Stimulated activated naive CD8-positive, alpha-beta T cell treated with anti-CD3 and anti-CD28 coated beads, Interleukin-15, Interleukin-2, amounts not matched to agents 100 U/mL and 50 U/mL, for 24 hours (primary cell): ENCODE measurements at regions not wholly inside any gene's neighbourhood (a gene's known extent, or its start where the extent isn't known, plus 50 kb on each side); places are given as distances from the start of the nearest gene placed in this dataset.
"Not testable (repeated sequence)": the region's sequence is repeated elsewhere in the genome, so short reads cannot be mapped to it uniquely, and the experiment has no call there.

Experiments
- ATAC-seq: fragments of 150-1000 bp; cut with Tn5 transposase; one replicate; pipeline ENCODE4 v1.10.0; 2021
- DNase-seq: peaks from one replicate; pipeline ENCODE4 v3.0.0; 2021

DNA sequence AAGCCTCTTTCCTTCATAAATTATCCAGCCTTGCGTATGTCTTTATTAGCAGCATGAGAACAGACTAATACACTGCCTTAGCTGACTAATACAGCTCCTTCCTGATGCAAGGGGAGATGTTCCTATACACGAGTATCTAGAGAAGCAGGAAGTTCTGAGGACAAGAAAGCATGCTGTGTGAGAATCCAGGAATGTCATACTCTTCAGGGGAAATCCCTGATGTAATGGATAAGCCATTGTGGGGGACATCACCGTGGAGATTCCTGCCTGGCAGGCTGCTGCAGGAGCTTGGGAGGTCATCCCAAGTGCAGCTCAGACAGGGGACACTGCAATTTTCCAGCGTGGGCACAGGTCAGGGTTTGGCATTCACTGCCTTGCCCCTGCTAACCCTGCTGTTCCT, 476.9 kb downstream of the NR2F2 start:
- DNase-seq (no peak), ATAC-seq (no peak)

- DNase-seq (no peak), ATAC-seq (no peak)
Observed at GRCh38 chr15:96817900-96818299, 487.4 kb downstream of the NR2F2 start.

DNA sequence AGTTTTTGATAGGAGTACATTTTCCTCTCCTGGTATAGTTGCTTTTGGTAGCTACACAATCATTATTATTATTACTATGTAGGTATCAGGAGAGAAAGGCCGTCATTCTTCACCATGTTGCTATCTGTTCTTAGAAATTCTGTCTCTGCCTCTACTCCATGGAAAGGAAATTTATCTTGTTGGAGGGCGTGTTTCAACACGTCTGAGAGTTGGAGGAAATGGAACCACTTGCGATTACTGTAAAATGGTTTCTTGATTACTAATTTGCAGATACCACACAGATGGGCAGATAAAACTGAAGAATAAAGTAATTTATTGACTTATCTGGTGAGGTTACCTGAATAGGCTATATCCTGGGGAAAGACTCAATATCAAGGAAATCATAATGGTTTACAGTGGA, 488.4 kb downstream of the NR2F2 start:
- ATAC-seq = no peak
- no peak for DNase-seq

DNA sequence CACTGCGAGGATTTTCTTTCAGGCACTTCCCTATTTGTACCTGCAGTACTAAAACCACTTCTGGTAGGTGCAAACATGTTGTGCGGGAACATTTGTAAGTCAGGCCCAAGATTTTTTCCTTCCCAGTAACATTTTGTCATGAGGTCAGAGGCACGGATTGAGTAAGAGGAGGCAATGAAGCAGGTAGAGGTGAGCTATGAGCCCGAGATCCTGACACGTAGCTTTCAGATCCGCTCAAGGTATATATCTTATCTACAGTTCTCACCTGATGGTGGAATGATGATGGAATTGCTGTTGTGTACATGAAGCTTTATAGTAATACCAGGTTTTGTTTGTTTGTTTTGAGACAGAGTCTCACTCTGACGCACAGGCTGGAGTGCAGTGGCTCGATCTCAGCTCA, 497.5 kb downstream of the NR2F2 start:
- DNase-seq (no peak), ATAC-seq (no peak)

GRCh38 chr15:96837241-96837970, 506.9 kb downstream of the NR2F2 start:
- no peak for ATAC-seq
- DNase-seq = no peak

DNA sequence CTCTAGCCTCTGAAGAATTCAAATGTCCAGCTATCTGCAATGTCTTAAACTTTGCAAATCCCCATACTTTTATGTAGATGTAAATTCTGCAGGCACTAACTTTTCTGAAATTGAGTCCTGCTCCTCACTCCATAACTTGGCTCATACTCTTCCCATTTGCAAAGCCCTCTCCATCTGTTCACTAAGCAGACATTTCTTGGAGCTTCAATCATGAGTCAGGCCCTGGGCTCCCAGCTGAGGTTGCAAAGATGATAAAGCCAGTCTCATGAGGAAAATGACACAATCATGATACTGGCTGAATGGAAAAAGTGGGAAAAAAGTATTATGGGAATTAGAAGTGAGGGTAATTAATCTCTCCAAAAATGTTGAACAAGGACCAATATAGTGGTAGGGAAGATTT, 507.6 kb downstream of the NR2F2 start:
- ATAC-seq (no peak), DNase-seq (no peak)

- DNase-seq (no peak), ATAC-seq (no peak)
Observed at GRCh38 chr15:96849271-96849900, 518.9 kb downstream of the NR2F2 start.

- DNase-seq (no peak), ATAC-seq (no peak)
Observed at GRCh38 chr15:96851613-96852012, 521.1 kb downstream of the NR2F2 start.

- ATAC-seq (no peak), DNase-seq (no peak)
Observed at GRCh38 chr15:96858694-96859093, 528.2 kb downstream of the NR2F2 start.

- ATAC-seq (no peak), DNase-seq (no peak)
Observed at GRCh38 chr15:96860741-96861140, 530.2 kb downstream of the NR2F2 start.

- DNase-seq = no peak
- no peak for ATAC-seq
Observed at GRCh38 chr15:96867992-96868391, 537.5 kb downstream of the NR2F2 start.

- no peak for DNase-seq
- ATAC-seq = no peak
Observed at GRCh38 chr15:96869122-96869521, 538.6 kb downstream of the NR2F2 start.

GRCh38 chr15:96869790-96870189, 539.3 kb downstream of the NR2F2 start:
- ATAC-seq (no peak), DNase-seq (no peak)

- ATAC-seq (no peak), DNase-seq (no peak)
Observed at GRCh38 chr15:96870580-96870979, 540.1 kb downstream of the NR2F2 start.

DNA sequence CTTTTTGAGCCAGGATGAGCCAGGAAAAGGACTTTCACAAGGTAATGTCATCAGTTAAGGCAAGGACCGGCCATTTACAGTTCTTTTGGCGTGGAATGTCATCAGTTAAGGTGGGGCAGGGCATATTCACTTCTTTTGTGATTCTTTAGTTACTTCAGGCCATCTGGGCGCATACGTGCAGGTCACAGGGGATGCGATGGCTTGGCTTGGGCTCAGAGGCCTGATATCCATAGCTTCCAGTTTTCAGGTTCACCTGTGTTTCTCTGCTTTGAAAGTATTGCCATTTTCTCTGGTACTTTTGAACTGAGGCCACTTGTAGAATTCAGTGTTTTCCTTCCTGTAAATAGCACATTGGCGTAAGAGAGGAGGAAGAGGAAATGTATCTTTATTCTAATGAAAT, 546.9 kb downstream of the NR2F2 start:
- ATAC-seq = not testable (repeated sequence)

DNA sequence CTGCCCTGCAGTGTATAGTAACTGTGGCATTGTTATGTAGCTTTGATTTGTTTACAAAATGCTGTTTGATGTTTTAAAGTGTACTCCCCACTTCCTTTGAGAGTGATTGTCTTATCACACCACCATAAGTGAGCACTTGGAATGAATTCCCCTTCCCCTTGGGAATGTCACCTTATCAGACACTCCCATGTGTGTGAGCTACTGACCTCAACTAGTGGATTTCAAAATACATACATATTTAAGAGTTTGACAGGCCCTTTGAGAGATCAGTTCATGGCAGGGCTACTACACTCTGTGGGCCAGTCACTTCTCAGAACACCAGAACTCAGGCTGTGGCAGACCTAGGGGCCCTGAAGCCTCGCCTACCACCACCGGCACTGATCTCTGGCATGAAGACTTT, 547.6 kb downstream of the NR2F2 start:
- ATAC-seq = no peak
- DNase-seq = no peak

More for the DNA sequence above, 546.9 kb downstream of the NR2F2 start:
- not testable (repeated sequence) for DNase-seq

DNA sequence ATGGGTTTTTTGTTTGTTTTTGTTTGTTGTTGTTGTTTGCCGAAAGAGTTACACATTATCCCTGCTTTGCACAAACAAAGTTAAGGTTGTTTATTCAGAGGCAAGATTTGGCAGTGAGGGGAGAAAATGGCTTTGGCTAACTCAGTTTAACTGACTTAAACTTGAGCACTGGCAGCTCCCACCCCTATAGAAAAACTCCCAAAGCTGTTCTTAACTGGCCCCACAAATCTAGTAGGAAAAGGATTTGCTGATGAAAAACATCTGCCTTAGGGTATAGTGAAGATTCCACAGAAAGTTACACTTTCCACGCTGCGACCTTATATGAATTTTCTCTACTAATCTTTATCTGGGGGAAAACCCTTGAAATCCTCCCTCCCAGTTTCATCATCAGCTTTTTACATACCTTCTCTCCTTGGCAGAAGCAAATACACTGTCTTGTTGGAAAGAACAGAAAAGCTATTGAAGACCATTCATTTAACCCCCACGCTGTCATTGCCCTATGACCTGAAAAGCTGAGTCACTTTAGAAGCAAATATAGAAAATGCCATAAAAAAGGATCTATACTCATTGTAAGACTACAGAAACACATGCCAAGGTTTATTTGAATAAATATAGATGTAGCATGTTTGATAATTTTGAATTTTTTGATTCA, 551.7 kb downstream of the NR2F2 start:
- ATAC-seq (no peak), DNase-seq (no peak)

GRCh38 chr15:96887730-96888129, 557.2 kb downstream of the NR2F2 start:
- no peak for DNase-seq
- no peak for ATAC-seq

DNA sequence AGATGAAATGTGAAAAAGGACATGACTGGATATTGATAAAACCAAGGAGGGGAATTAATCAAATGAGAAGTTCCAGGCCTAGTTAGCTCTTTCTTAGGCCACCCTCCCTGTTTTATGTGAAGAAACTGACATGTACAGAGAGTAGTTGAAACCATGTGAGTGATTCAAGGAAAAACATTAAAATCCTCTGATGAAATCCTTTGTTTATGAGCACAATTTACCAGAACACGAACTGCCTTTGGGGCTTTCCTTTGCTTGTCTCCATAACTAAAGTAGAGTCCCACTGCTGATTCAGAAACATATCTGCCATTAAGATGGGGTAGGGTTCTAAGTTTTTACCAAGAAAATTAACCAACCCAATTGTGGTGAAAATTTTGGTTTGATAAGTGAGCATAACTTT, 558.3 kb downstream of the NR2F2 start:
- no peak for DNase-seq
- ATAC-seq = no peak

- DNase-seq (no peak), ATAC-seq (no peak)
Observed at GRCh38 chr15:96889734-96890480, 559.4 kb downstream of the NR2F2 start.

DNA sequence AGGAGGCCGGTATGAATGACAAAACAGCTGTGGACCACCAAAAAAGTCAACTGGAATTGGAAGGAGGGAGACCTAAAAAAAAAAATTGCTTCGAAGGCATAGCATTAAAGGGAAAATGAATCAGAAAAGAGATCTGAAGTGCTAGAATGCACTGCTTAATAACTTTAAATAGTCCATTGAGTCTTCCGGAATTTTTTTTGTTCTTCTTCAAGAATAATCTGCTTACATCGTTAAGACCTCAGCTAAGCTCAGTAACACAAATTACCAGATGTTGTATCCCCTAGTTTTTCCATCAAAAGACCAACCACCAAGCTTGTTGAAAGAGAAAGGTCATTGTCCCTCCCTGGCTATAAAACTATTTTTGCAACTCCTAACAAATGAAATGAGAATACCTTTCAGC, 560.5 kb downstream of the NR2F2 start:
- ATAC-seq = no peak
- no peak for DNase-seq

GRCh38 chr15:96893159-96893906, 562.8 kb downstream of the NR2F2 start:
- DNase-seq (no peak), ATAC-seq (no peak)
